ENCODE measurements at regions not wholly inside any gene's neighbourhood (a gene's known extent, or its start where the extent isn't known, plus 50 kb on each side); places are given as distances from the start of the nearest gene placed in this dataset.

- DNase-seq (ENCODE audit: low read depth, low spot score) (no peak), ATAC-seq (no peak)
- no peak for TF ChIP-seq POLR2AphosphoS5 (IDR thresholded peaks at IDR 0.05; ENCODE audit: low read depth, low read length)
- no peak for TF ChIP-seq CTCF (IDR thresholded peaks at IDR 0.05)
- no peak for TF ChIP-seq REST (IDR thresholded peaks at IDR 0.05; ENCODE audit: insufficient read depth in 1 of 2, low read depth in 2 of 2, low read length in 1 of 2)
- no peak for TF ChIP-seq SIN3A (IDR thresholded peaks at IDR 0.05; ENCODE audit: borderline replicate concordance, insufficient read depth, low read depth, low read length)
- no peak for TF ChIP-seq TCF7L2 (IDR thresholded peaks at IDR 0.05; ENCODE audit: low read depth, low read length)
- Histone ChIP-seq H3K27ac (ENCODE audit: low read length) (no peak overlapping the region), H3K9me3 (ENCODE audit: control insufficient read depth, insufficient read depth, low read depth, low read length) (no peaks in the 10 kb centered on the region), H3K4me3 (ENCODE audit: low read depth in 2 of 2, low read length in 2 of 2) (no peak overlapping the region), H3K36me3 (ENCODE audit: control insufficient read depth, insufficient read depth, low read length) (no peaks in the 10 kb centered on the region), H3K27me3 (ENCODE audit: control insufficient read depth, insufficient read depth, low read length) (peaks cover 14% of the 10 kb centered on the region; the same call in 1 of the 2 replicates), H3K4me1 (ENCODE audit: control insufficient read depth, insufficient read depth, low read length) (no peaks in the 10 kb centered on the region)
- ChIA-PET CTCF (no interaction called here), POLR2A (no interaction called here)
- in situ Hi-C loops (cut with HindIII; ENCODE audit: low pct_unique_long_range_greater_than_20kb, low sequenced_read_pairs) = no loop called here
- intact Hi-C loops (cut with micrococcal nuclease; ENCODE audit: unreplicated experiment) = no loop called here
- BruUV-seq (replicated peaks) = no TSS peak
Observed at GRCh38 chr10:92778091-92778490, 70.2 kb upstream of the EXOC6 start.

GRCh38 chr10:92785118-92785517, 63.2 kb upstream of the EXOC6 start:
- Histone ChIP-seq H3K9me3 (ENCODE audit: control insufficient read depth, insufficient read depth, low read depth, low read length) (no peaks in the 10 kb centered on the region), H3K27me3 (ENCODE audit: control insufficient read depth, insufficient read depth, low read length) (no peaks in the 10 kb centered on the region), H3K27ac (ENCODE audit: low read length) (no peak overlapping the region), H3K4me1 (ENCODE audit: control insufficient read depth, insufficient read depth, low read length) (no peaks in the 10 kb centered on the region), H3K36me3 (ENCODE audit: control insufficient read depth, insufficient read depth, low read length) (no peaks in the 10 kb centered on the region), H3K4me3 (ENCODE audit: low read depth in 2 of 2, low read length in 2 of 2) (no peak overlapping the region)
- intact Hi-C loops (cut with micrococcal nuclease; ENCODE audit: unreplicated experiment) (no loop called here), in situ Hi-C loops (cut with HindIII; ENCODE audit: low pct_unique_long_range_greater_than_20kb, low sequenced_read_pairs) (no loop called here)
- ChIA-PET CTCF (interaction anchor here (0.6 kb wide), 1 partner anchor 27 kb away, joined by 4 read pairs; no protein-coding TSS in a partner anchor), POLR2A (no interaction called here)
- ATAC-seq (no peak), DNase-seq (ENCODE audit: low read depth, low spot score) (no peak)
- no TSS peak for BruUV-seq (replicated peaks)
- TF ChIP-seq SIN3A (IDR thresholded peaks at IDR 0.05; ENCODE audit: borderline replicate concordance, insufficient read depth, low read depth, low read length) (no peak), POLR2AphosphoS5 (IDR thresholded peaks at IDR 0.05; ENCODE audit: low read depth, low read length) (no peak), TCF7L2 (IDR thresholded peaks at IDR 0.05; ENCODE audit: low read depth, low read length) (no peak), REST (IDR thresholded peaks at IDR 0.05; ENCODE audit: insufficient read depth in 1 of 2, low read depth in 2 of 2, low read length in 1 of 2) (no peak), CTCF (IDR thresholded peaks at IDR 0.05) (no peak)
